ENCODE measurements at regions not wholly inside any gene's neighbourhood (a gene's known extent, or its start where the extent isn't known, plus 50 kb on each side); places are given as distances from the start of the nearest gene placed in this dataset.

DNA sequence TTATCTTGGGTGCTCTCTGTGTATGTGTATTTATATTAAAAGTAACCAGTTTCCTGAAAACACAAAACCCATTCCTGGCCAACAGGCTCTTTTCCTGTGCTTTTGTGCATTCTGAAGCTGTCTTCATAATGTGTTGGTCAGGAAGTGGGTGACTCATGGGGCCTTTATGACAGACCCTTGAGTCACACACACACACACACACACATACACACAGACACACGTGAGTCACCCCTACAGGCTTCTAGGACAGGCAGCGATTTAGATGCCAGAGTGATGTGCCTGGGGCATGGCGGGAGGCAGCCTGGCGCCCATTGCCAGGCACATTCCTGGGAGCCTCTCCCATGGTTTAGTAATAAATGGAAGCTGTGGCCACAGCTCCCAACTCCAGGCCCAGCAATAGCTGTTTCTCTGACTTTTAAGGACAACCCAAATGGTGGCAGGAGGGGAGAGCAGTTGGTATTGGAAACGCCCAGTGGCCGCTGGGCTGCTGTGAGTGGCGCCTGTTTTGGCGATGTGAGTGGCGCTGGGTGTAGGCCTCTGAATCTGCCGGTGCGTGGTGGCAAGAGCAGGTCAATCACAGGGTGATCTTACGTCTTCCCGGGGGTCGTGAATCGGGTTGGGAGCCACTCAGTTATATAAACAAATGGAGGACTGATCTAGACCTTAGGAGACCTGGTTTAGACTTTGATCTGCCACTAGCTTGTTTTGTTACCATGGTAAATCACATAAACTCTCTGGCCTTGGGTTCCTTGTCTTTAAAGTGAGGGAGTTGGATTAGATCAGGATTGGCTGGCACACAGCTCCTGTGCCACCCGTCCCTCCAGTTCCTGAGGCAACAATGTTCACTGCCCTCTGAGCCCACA lies 150.7 kb upstream of the DLX2 start:
- H3K4me1 Mint-ChIP-seq, result peaks cover 12% of the 10 kb centered on the region
- H3K27ac Mint-ChIP-seq, result no peak overlapping the region
- no peak overlapping the region for H3K4me3 Mint-ChIP-seq
- H3K36me3 Mint-ChIP-seq, result no peaks in the 10 kb centered on the region
- H3K27me3 Mint-ChIP-seq (ENCODE audit: low read depth), result no peaks in the 10 kb centered on the region
- TF ChIP-seq, protein P1, sequence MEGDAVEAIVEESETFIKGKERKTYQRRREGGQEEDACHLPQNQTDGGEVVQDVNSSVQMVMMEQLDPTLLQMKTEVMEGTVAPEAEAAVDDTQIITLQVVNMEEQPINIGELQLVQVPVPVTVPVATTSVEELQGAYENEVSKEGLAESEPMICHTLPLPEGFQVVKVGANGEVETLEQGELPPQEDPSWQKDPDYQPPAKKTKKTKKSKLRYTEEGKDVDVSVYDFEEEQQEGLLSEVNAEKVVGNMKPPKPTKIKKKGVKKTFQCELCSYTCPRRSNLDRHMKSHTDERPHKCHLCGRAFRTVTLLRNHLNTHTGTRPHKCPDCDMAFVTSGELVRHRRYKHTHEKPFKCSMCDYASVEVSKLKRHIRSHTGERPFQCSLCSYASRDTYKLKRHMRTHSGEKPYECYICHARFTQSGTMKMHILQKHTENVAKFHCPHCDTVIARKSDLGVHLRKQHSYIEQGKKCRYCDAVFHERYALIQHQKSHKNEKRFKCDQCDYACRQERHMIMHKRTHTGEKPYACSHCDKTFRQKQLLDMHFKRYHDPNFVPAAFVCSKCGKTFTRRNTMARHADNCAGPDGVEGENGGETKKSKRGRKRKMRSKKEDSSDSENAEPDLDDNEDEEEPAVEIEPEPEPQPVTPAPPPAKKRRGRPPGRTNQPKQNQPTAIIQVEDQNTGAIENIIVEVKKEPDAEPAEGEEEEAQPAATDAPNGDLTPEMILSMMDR (IDR thresholded peaks at IDR 0.05; ENCODE audit: unreplicated experiment), result no peak
- no peak for DNase-seq (ENCODE audit: low spot score in 2 of 2, unreplicated experiment in 2 of 2)
- H3K9me3 Mint-ChIP-seq, result no peaks in the 10 kb centered on the region

DNA sequence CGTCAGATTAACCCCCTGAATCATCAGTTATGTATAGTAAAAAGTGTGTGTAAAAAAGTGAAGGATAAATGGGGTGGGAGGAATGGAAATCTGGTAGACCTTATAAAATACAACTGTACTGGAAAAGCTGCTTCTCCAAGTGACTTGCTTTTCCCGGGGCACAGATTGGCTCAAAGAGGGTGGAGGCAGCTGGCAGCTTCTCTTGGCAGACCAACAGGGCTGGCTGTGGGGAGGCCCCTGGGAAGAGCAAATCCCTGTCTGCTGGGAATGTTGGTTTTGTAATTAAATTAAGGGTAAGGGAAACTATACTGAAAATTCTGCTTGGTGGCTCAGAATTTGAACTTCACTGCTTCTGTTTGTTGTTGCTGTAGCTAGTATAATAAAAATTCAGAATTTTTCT lies 154.2 kb upstream of the DLX2 start:
- Mint-ChIP-seq H3K4me1 (peaks cover 1% of the 10 kb centered on the region), H3K27ac (no peak overlapping the region), H3K4me3 (no peak overlapping the region), H3K9me3 (no peaks in the 10 kb centered on the region), H3K27me3 (ENCODE audit: low read depth) (no peaks in the 10 kb centered on the region), H3K36me3 (no peaks in the 10 kb centered on the region)
- TF ChIP-seq, protein P1 (IDR thresholded peaks at IDR 0.05; ENCODE audit: unreplicated experiment), result no peak
- DNase-seq (ENCODE audit: low spot score in 2 of 2, unreplicated experiment in 2 of 2), result no peak

DNA sequence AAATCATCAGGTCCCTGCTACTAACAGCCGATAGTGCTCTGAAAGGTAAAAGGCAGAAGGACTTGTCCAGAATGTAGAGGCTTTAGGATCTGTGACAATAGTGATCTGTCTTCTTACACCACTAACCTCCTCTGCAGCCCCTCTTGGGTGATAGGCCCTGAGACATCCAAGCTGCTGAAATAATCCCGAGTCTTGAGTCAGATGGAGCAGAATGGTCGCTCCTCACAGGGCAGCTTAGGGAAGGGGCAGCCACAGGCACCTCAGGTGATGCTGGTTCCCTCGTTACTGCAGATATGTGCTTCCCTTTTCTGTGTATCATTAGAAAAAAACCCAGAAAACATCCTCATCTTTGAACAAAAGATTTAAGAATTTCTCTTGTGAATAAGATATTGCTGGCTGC lies 157.1 kb upstream of the DLX2 start:
- H3K9me3 Mint-ChIP-seq, result peaks cover 5% of the 10 kb centered on the region
- H3K27me3 Mint-ChIP-seq (ENCODE audit: low read depth), result no peaks in the 10 kb centered on the region
- H3K36me3 Mint-ChIP-seq, result no peaks in the 10 kb centered on the region
- peaks cover 1% of the 10 kb centered on the region for H3K4me1 Mint-ChIP-seq
- H3K4me3 Mint-ChIP-seq, result no peak overlapping the region
- TF ChIP-seq, protein P1 (IDR thresholded peaks at IDR 0.05; ENCODE audit: unreplicated experiment), result no peak
- no peak for DNase-seq (ENCODE audit: low spot score in 2 of 2, unreplicated experiment in 2 of 2)
- no peak overlapping the region for H3K27ac Mint-ChIP-seq

DNA sequence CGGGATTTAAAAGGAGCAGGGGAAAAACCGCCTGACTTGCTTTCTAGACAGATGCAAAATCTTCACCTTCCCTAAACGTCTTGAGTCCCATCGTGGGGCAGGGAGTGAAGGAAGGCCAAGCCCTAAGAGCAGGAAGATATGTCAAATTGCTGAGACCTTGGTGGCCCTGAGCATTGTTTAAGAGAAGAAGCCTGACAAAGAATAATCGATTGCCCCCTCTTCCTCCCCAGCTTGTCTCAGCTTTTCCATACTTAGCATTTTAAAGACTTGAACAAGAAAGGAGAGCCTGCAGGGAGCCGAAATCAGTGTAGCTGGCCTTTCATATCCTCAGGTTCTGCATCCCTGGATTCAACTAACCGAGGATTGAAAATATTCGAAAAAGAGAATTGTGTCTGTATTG lies 157.6 kb upstream of the DLX2 start:
- TF ChIP-seq, protein P1 (IDR thresholded peaks at IDR 0.05; ENCODE audit: unreplicated experiment), result no peak
- Mint-ChIP-seq H3K4me3 (no peak overlapping the region), H3K9me3 (peaks cover 5% of the 10 kb centered on the region), H3K36me3 (no peaks in the 10 kb centered on the region), H3K4me1 (peaks cover 1% of the 10 kb centered on the region), H3K27me3 (ENCODE audit: low read depth) (no peaks in the 10 kb centered on the region), H3K27ac (no peak overlapping the region)
- no peak for DNase-seq (ENCODE audit: low spot score in 2 of 2, unreplicated experiment in 2 of 2)

DNA sequence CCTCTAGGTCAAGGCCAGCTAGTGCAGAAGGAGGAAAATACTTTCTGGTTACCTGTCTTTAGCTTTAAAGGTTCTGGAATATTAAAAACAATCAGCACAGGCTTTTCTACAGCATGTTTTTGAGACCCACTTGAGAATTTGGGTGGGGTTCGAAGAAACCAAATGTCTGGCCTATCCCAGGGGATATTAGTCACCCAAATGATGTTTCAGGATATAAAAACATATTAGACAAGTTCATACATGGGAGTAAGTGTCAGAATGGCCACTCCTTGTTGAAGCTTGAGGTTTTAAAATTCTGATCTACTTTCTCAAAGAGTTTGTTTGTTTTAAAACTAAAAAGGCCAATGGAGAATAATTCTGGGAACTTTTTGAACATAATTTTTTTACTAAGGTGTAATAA lies 158.6 kb upstream of the DLX2 start:
- Mint-ChIP-seq H3K27me3 (ENCODE audit: low read depth) (no peaks in the 10 kb centered on the region), H3K4me3 (no peak overlapping the region)

More for the DNA sequence above, 158.6 kb upstream of the DLX2 start:
- TF ChIP-seq, protein P1 (IDR thresholded peaks at IDR 0.05; ENCODE audit: unreplicated experiment), result no peak
- peaks cover 1% of the 10 kb centered on the region for H3K4me1 Mint-ChIP-seq
- H3K36me3 Mint-ChIP-seq, result no peaks in the 10 kb centered on the region
- H3K27ac Mint-ChIP-seq, result no peak overlapping the region
- no peak for DNase-seq (ENCODE audit: low spot score in 2 of 2, unreplicated experiment in 2 of 2)
- H3K9me3 Mint-ChIP-seq, result peaks cover 9% of the 10 kb centered on the region
